ENCODE measurements at regions not wholly inside any gene's neighbourhood (a gene's known extent, or its start where the extent isn't known, plus 50 kb on each side); places are given as distances from the start of the nearest gene placed in this dataset.

DNA sequence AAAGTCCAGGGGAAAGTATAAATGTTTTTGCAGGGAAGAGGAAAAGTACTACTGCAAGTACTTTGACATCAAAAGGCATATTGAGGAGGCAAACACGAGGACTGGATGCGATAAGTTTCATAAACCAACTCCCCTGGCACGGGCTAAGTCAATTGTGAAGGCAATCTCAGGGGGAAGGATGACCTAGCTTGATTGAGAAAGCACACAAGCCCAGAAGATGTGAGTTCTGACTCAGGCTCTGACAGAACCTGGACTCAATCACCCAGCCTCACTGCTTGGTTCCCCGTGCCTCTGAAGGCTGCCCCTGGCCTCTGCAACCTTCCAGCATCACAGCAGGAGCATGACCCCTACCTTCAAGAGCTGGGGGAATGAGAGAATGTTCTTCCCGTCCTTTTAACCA lies 93.2 kb upstream of the ZNF438 start:
- Histone ChIP-seq H3K9me3 (ENCODE audit: control insufficient read depth, low read length) (no peaks in the 10 kb centered on the region), H3K36me3 (ENCODE audit: control insufficient read depth, insufficient read depth, low read length) (no peaks in the 10 kb centered on the region), H3K4me1 (ENCODE audit: control insufficient read depth, insufficient read depth, low read length, poor library complexity, severe bottlenecking) (no peaks in the 10 kb centered on the region), H3K4me3 (ENCODE audit: extremely low read depth, insufficient read depth, low read length, poor library complexity, severe bottlenecking) (no peak overlapping the region), H3K27ac (ENCODE audit: low read depth, low read length, severe bottlenecking) (no peak overlapping the region)
- WGBS, 2 experiments (ENCODE audit: insufficient coverage in 2 of 2) = 87 to 89% methylated on average over 3 to 5 of the region's 5 CpGs

DNA sequence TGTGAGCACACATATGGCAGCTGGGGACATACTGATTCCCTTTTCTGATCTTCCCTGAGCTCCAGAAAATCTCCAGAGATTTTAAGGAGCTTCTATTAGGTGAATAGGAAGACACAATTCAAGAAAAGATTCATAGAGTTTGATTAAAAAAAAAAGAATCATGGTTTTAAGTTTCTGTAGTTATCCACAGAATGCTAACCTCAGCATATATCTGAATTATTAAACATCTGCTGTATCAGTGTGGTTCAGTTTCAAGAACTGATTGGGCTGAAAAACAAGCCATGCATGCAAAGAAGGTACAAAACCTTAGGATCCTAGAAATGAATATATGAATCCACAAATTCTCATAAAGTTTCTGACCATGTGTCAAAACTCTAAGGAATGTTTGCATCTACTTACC lies 94.1 kb upstream of the ZNF438 start:
- H3K27ac ChIP-seq (ENCODE audit: low read depth, low read length, severe bottlenecking) = no peak overlapping the region
- no peak overlapping the region for H3K4me3 ChIP-seq (ENCODE audit: extremely low read depth, insufficient read depth, low read length, poor library complexity, severe bottlenecking)
- no peaks in the 10 kb centered on the region for H3K9me3 ChIP-seq (ENCODE audit: control insufficient read depth, low read length)
- H3K4me1 ChIP-seq (ENCODE audit: control insufficient read depth, insufficient read depth, low read length, poor library complexity, severe bottlenecking) = no peaks in the 10 kb centered on the region
- H3K36me3 ChIP-seq (ENCODE audit: control insufficient read depth, insufficient read depth, low read length) = no peaks in the 10 kb centered on the region

DNA sequence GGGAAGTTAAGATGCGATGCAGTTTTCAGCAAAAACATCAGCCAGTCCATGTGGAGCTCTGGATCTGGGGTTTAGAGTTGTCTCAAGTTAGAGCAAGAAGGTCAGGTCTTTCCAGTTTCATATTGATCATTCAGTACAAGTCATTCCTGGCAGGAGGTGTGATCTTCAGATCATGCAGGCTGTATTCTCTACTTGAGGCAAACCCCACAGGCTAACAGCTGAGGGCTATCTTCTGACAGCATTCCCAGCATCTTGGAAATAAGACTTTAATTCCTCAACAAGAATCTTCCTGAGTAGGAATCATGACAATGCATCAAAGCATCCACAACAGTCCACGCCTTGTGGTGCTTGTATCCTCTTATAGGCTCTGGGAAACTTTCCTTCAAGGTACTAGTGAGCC lies 94.9 kb upstream of the ZNF438 start:
- no peaks in the 10 kb centered on the region for H3K36me3 ChIP-seq (ENCODE audit: control insufficient read depth, insufficient read depth, low read length)
- WGBS, 2 experiments (ENCODE audit: insufficient coverage in 2 of 2) = 93 to 100% methylated on average over 1 to 2 of the region's 2 CpGs
- H3K4me3 ChIP-seq (ENCODE audit: extremely low read depth, insufficient read depth, low read length, poor library complexity, severe bottlenecking) = no peak overlapping the region
- H3K27ac ChIP-seq (ENCODE audit: low read depth, low read length, severe bottlenecking) = no peak overlapping the region
- no peaks in the 10 kb centered on the region for H3K9me3 ChIP-seq (ENCODE audit: control insufficient read depth, low read length)
- no peaks in the 10 kb centered on the region for H3K4me1 ChIP-seq (ENCODE audit: control insufficient read depth, insufficient read depth, low read length, poor library complexity, severe bottlenecking)

DNA sequence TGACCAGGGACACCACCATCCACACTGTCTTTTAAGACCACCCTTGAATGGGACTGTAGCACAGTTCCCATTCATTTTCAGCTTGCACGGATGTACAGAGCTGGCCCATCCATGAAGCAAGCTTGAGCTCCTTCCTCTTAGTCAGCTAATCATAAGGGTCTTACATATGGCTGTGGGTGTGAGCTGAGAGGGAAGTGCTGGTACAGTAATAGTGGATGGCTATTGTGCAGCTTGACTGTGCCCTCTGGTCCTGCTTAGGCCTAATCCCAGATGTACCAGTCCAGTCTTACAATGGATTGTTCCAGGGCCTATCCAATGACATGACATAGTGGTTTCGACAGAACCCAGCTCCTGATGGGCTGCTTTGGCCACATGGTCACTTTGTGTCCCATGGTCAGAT lies 96.9 kb upstream of the ZNF438 start:
- Histone ChIP-seq H3K27ac (ENCODE audit: low read depth, low read length, severe bottlenecking) (no peak overlapping the region), H3K36me3 (ENCODE audit: control insufficient read depth, insufficient read depth, low read length) (no peaks in the 10 kb centered on the region), H3K4me3 (ENCODE audit: extremely low read depth, insufficient read depth, low read length, poor library complexity, severe bottlenecking) (no peak overlapping the region), H3K9me3 (ENCODE audit: control insufficient read depth, low read length) (no peaks in the 10 kb centered on the region), H3K4me1 (ENCODE audit: control insufficient read depth, insufficient read depth, low read length, poor library complexity, severe bottlenecking) (no peaks in the 10 kb centered on the region)
- 93 to 100% methylated on average over 2 of the region's 2 CpGs for WGBS, 2 experiments (ENCODE audit: insufficient coverage in 2 of 2)

DNA sequence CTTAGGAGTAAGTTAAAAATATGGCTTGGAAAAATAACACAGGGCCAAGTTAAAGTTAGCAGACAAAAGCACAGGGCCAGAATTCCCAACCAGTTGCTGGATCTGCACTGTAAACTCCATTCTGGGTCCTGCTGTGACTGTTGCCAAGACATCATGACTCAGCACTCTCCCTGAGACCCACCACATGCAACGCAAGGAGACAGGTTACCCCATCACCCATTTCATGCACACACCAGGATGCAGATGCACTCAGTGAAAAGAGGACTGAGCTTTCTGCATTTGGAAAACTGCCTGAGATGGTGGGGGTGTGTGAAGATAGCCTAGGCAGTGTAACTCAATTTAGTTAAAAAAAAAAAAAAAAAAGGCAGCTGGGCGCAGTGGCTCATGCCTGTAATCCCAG lies 97.6 kb upstream of the ZNF438 start:
- no peak overlapping the region for H3K4me3 ChIP-seq (ENCODE audit: extremely low read depth, insufficient read depth, low read length, poor library complexity, severe bottlenecking)
- H3K36me3 ChIP-seq (ENCODE audit: control insufficient read depth, insufficient read depth, low read length) = no peaks in the 10 kb centered on the region
- no CpG with 5 or more reads among the region's 2 CpGs for WGBS, 2 experiments (ENCODE audit: insufficient coverage in 2 of 2)
- H3K4me1 ChIP-seq (ENCODE audit: control insufficient read depth, insufficient read depth, low read length, poor library complexity, severe bottlenecking) = peaks cover under 1% of the 10 kb centered on the region
- H3K27ac ChIP-seq (ENCODE audit: low read depth, low read length, severe bottlenecking) = no peak overlapping the region
- H3K9me3 ChIP-seq (ENCODE audit: control insufficient read depth, low read length) = no peaks in the 10 kb centered on the region

DNA sequence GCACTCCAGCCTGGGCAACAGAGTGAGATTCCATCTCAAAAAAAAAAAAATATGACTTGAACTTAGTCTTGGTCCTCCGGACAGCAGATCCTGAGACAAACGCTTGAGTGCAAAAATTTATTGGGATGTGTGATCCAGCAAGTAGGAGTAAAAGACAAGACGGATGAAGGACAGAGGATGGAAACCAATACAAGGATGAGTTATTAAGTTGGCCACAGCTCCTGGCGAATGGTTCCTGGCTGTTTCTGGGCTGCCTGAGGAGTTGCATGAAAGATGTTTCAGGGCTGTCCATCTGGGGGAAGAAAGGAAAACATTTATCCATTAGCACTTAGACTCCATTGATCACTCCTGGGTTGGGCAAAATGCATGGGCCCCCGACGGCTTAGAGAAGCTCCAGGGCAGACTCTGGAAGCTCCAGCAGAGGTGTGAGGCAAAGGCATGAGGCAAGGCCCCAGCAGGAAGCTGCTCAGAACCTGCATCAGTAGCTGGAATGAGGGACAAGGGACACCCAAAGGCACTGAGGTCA lies 98.3 kb upstream of the ZNF438 start:
- Histone ChIP-seq H3K4me1 (ENCODE audit: control insufficient read depth, insufficient read depth, low read length, poor library complexity, severe bottlenecking) (peaks cover 4% of the 10 kb centered on the region), H3K4me3 (ENCODE audit: extremely low read depth, insufficient read depth, low read length, poor library complexity, severe bottlenecking) (no peak overlapping the region), H3K36me3 (ENCODE audit: control insufficient read depth, insufficient read depth, low read length) (no peaks in the 10 kb centered on the region), H3K9me3 (ENCODE audit: control insufficient read depth, low read length) (no peaks in the 10 kb centered on the region), H3K27ac (ENCODE audit: low read depth, low read length, severe bottlenecking) (no peak overlapping the region)
- WGBS, 2 experiments (ENCODE audit: insufficient coverage in 2 of 2) = 87 to 96% methylated on average over 4 to 5 of the region's 6 CpGs

DNA sequence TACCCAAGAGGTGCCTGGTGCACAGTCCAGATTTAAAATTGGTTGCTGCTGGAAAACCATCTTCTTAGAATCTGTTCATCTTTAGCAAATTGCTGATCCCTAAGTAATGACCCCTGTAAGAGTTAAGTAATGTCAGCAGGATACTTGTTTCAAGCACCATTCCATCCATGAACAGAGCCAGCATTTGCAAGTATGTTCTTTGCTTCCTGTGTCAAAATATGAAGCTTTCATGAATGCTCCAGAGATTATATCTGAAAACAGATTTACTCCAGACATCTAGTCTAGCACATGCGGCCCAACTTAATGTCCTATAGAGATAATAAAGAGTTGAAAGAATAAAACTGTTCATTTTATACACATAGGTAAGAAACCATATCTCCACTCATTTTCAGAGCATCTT lies 98.7 kb upstream of the ZNF438 start:
- no peak overlapping the region for H3K4me3 ChIP-seq (ENCODE audit: extremely low read depth, insufficient read depth, low read length, poor library complexity, severe bottlenecking)
- WGBS, 2 experiments (ENCODE audit: insufficient coverage in 2 of 2) = no CpG with 5 or more reads among the region's 1 CpG
- no peaks in the 10 kb centered on the region for H3K9me3 ChIP-seq (ENCODE audit: control insufficient read depth, low read length)

DNA sequence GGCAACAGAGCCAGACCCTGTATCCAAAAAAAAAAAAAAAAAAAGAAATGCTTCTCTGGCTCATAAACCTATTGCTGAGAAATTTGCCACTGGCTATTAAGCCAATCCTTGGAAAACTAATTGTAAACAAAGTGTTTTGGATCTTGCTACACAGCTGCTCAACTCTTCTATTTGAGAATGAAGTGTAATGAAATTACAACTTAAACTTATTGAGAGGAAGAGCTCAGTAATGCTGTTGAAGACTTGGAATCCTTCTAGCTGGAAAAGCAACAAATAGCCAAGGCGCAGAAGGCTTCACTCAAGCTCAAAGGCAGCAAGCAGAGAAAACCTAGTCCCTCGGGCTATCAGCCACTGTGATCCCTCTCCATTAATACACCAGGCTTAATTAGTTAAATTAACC lies 99.6 kb upstream of the ZNF438 start:
- Histone ChIP-seq H3K4me3 (ENCODE audit: extremely low read depth, insufficient read depth, low read length, poor library complexity, severe bottlenecking) (no peak overlapping the region), H3K36me3 (ENCODE audit: control insufficient read depth, insufficient read depth, low read length) (no peaks in the 10 kb centered on the region), H3K9me3 (ENCODE audit: control insufficient read depth, low read length) (no peaks in the 10 kb centered on the region), H3K27ac (ENCODE audit: low read depth, low read length, severe bottlenecking) (no peak overlapping the region), H3K4me1 (ENCODE audit: control insufficient read depth, insufficient read depth, low read length, poor library complexity, severe bottlenecking) (peaks cover 4% of the 10 kb centered on the region)
- 100% methylated on average over 1 of the region's 2 CpGs; no CpG with 5 or more reads in 1 of the 2 experiments for WGBS, 2 experiments (ENCODE audit: insufficient coverage in 2 of 2)

More for the DNA sequence above, 98.7 kb upstream of the ZNF438 start:
- no peaks in the 10 kb centered on the region for H3K36me3 ChIP-seq (ENCODE audit: control insufficient read depth, insufficient read depth, low read length)
- H3K27ac ChIP-seq (ENCODE audit: low read depth, low read length, severe bottlenecking) = no peak overlapping the region
- H3K4me1 ChIP-seq (ENCODE audit: control insufficient read depth, insufficient read depth, low read length, poor library complexity, severe bottlenecking) = peaks cover 4% of the 10 kb centered on the region

DNA sequence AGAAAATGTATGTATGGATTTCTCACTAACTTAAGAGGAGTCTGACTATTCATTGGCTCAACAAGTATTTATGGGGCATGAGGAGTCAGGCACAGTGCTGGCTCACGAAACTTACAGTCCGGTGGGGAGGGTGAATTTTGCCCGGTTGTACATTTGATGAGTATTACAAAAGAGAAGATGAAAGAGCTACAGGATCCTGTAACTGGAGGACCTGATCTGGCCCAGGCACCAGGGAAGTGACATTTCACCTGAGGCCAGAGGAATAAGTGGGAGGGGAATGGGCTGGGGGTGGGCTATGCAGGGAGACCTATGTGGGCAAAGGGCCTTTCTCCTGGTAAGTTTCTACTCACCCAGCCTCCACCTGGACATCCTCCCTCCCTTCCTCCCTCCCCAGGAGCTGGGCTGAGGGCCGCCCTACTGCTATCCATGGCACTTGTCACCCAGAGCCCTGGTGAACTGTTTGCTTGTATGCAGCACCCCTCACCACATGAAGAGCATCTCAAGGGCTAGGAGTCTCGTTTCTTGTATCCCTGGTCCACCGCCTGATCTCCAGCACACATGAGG lies 101.1 kb upstream of the ZNF438 start:
- H3K4me1 ChIP-seq (ENCODE audit: control insufficient read depth, insufficient read depth, low read length, poor library complexity, severe bottlenecking) = peaks cover 10% of the 10 kb centered on the region
- no peaks in the 10 kb centered on the region for H3K9me3 ChIP-seq (ENCODE audit: control insufficient read depth, low read length)
- no peak overlapping the region for H3K27ac ChIP-seq (ENCODE audit: low read depth, low read length, severe bottlenecking)
- H3K4me3 ChIP-seq (ENCODE audit: extremely low read depth, insufficient read depth, low read length, poor library complexity, severe bottlenecking) = no peak overlapping the region
- WGBS, 2 experiments (ENCODE audit: insufficient coverage in 2 of 2) = 94 to 100% methylated on average over 3 to 4 of the region's 6 CpGs
- no peaks in the 10 kb centered on the region for H3K36me3 ChIP-seq (ENCODE audit: control insufficient read depth, insufficient read depth, low read length)

DNA sequence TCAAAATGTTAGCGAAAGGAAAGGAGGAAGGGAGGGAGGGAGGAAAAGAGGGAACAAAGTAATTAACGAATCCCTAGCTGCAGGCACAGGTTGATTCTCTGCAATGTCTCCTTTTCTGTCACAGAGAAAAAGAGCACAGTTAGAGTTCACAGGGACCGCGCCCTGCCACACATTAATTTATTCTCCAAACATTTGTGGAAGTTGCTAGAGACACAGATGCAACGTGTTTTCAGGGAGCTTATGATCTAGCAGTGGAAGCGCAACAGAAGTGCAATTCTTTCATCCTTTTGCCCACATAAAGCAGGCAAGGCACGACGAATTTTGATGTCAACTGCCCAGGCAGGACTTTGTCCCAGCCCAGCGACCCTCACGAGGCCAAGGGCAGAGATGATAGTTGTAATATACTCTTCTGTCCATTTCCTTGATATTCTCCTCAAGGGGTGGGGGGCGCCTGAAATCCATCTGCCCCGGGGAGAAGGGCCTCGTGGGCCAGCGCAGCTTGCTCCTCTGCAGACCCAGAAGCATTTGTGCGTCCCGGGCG lies 101.7 kb upstream of the ZNF438 start:
- H3K4me1 ChIP-seq (ENCODE audit: control insufficient read depth, insufficient read depth, low read length, poor library complexity, severe bottlenecking) = peaks cover 10% of the 10 kb centered on the region
- H3K9me3 ChIP-seq (ENCODE audit: control insufficient read depth, low read length) = no peaks in the 10 kb centered on the region
- peak overlapping the region; percentile 96 for H3K27ac ChIP-seq (ENCODE audit: low read depth, low read length, severe bottlenecking)
- WGBS, 2 experiments (ENCODE audit: insufficient coverage in 2 of 2) = 33 to 47% methylated on average over 9 to 10 of the region's 17 CpGs
- H3K36me3 ChIP-seq (ENCODE audit: control insufficient read depth, insufficient read depth, low read length) = no peaks in the 10 kb centered on the region
- H3K4me3 ChIP-seq (ENCODE audit: extremely low read depth, insufficient read depth, low read length, poor library complexity, severe bottlenecking) = no peak overlapping the region

DNA sequence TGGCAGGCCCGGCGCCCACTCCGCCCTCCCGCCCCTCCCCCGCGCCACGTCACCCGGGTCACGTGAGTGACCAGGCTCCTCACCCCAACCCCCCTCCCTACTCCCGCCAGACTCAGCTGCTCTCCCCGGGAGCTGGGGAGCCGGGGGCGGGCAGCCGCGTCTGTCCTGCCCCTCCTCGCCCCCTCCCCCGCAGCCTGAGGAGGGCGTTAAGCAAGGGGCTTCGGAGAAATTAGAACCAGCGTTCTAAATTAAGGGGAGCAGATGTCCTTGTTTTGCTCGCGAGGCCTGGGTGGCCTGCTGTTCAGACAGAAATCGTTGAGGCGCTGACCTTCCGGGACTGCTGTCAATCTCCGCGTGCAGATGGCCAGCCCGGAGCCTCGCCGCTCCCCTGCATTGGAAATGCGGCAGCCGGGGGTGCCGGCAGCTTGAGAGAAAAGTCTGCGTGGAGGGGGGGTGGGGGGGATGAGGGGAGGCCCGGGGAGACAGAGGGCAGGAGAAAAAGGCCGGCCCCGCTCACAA lies 102.2 kb upstream of the ZNF438 start:
- Histone ChIP-seq H3K27ac (ENCODE audit: low read depth, low read length, severe bottlenecking) (peak overlapping the region; percentile 96), H3K36me3 (ENCODE audit: control insufficient read depth, insufficient read depth, low read length) (no peaks in the 10 kb centered on the region), H3K4me3 (ENCODE audit: extremely low read depth, insufficient read depth, low read length, poor library complexity, severe bottlenecking) (peak overlapping the region; percentile 30), H3K4me1 (ENCODE audit: control insufficient read depth, insufficient read depth, low read length, poor library complexity, severe bottlenecking) (peaks cover 10% of the 10 kb centered on the region), H3K9me3 (ENCODE audit: control insufficient read depth, low read length) (no peaks in the 10 kb centered on the region)
- 0 to 1% methylated on average over 17 of the region's 37 CpGs for WGBS, 2 experiments (ENCODE audit: insufficient coverage in 2 of 2)

Data from mesodermal cell (in vitro differentiated cells).